Osteoblast (primary cell): ENCODE measurements at regions not wholly inside any gene's neighbourhood (a gene's known extent, or its start where the extent isn't known, plus 50 kb on each side); places are given as distances from the start of the nearest gene placed in this dataset.

Source experiments
- DNase-seq: peaks from one replicate; pipeline ENCODE4 v3.0.0; 2011; ENCODE audit warnings: low spot score, mixed read lengths; ENCODE audit not compliant: insufficient read length; ENCODE audit errors: missing footprints
- H2AFZ ChIP-seq: 2 replicates; pipeline ENCODE4 v1.6.0; 2011; ENCODE audit warnings: mild to moderate bottlenecking, low read length
- H3K27ac ChIP-seq: 2 replicates; pipeline ENCODE4 v1.5.1; 2011; ENCODE audit warnings: mild to moderate bottlenecking, low read depth, low read length, moderate library complexity
- H3K27me3 ChIP-seq: 2 replicates; pipeline ENCODE4 v1.6.0; 2012; ENCODE audit warnings: mild to moderate bottlenecking, control low read depth, inconsistent platforms, low read length, moderate library complexity; ENCODE audit not compliant: insufficient read depth
- H3K36me3 ChIP-seq: 2 replicates; pipeline ENCODE4 v1.5.1; 2011; ENCODE audit warnings: mild to moderate bottlenecking, low read length, control low read depth, moderate library complexity; ENCODE audit not compliant: insufficient read depth
- H3K4me1 ChIP-seq: 2 replicates; pipeline ENCODE4 v1.5.1; 2011; ENCODE audit warnings: mild to moderate bottlenecking, low read length, control low read depth, moderate library complexity; ENCODE audit not compliant: insufficient read depth
- H3K4me2 ChIP-seq: 2 replicates; pipeline ENCODE4 v1.6.0; 2011; ENCODE audit warnings: mild to moderate bottlenecking, low read length; ENCODE audit not compliant: insufficient read depth
- H3K4me3 ChIP-seq: fragments of 200-600 bp; sonication (generic); 3 replicates; pipeline ENCODE4 v1.5.1; 2012; ENCODE audit warnings: mild to moderate bottlenecking, low read length, inconsistent platforms; ENCODE audit not compliant: insufficient read depth
- H3K79me2 ChIP-seq: 2 replicates; pipeline ENCODE4 v1.6.0; 2012; ENCODE audit warnings: mild to moderate bottlenecking, low read length, control low read depth, inconsistent platforms; ENCODE audit not compliant: insufficient read depth
- H3K9me3 ChIP-seq: 2 replicates; pipeline ENCODE4 v1.5.1; 2011; ENCODE audit warnings: low read depth, low read length, control low read depth
- H4K20me1 ChIP-seq: 2 replicates; pipeline ENCODE4 v1.6.0; 2012; ENCODE audit warnings: mild to moderate bottlenecking, low read length, control low read depth; ENCODE audit not compliant: insufficient read depth
- TF ChIP-seq, protein P1 (sequence below): IDR thresholded peaks from 2 replicates; pipeline ENCODE4 v1.5.1; 2011; ENCODE audit warnings: mild to moderate bottlenecking, low read depth, low read length, moderate library complexity; ENCODE audit errors: extremely low read depth

DNA sequence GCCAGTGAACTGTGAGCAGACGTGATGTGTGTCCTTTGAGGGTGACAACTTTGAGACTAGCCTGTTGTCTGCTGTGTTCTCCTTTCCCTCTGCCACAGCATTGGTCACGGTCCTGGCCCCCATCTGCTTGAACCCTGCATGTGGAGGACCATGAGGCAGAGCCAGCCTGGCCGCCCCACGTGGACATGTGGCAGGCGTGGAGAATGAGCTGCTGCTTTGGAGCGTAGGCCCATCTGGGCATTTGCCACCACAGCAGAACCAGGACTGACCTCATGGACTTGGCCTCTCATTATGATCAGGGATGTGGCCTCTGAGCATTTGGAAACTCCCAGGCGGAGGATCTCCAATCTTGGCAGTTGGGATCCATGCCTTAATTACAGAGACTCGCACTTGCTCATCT lies 448.5 kb downstream of the TCERG1L start:
- Histone ChIP-seq H3K36me3 (no peaks in the 10 kb centered on the region), H2AFZ (no peak overlapping the region), H3K27me3 (no peaks in the 10 kb centered on the region), H4K20me1 (no peaks in the 10 kb centered on the region), H3K4me3 (no peak overlapping the region), H3K27ac (no peak overlapping the region), H3K79me2 (no peaks in the 10 kb centered on the region), H3K4me1 (no peaks in the 10 kb centered on the region), H3K9me3 (no peaks in the 10 kb centered on the region), H3K4me2 (no peak overlapping the region)
- TF ChIP-seq, protein P1, sequence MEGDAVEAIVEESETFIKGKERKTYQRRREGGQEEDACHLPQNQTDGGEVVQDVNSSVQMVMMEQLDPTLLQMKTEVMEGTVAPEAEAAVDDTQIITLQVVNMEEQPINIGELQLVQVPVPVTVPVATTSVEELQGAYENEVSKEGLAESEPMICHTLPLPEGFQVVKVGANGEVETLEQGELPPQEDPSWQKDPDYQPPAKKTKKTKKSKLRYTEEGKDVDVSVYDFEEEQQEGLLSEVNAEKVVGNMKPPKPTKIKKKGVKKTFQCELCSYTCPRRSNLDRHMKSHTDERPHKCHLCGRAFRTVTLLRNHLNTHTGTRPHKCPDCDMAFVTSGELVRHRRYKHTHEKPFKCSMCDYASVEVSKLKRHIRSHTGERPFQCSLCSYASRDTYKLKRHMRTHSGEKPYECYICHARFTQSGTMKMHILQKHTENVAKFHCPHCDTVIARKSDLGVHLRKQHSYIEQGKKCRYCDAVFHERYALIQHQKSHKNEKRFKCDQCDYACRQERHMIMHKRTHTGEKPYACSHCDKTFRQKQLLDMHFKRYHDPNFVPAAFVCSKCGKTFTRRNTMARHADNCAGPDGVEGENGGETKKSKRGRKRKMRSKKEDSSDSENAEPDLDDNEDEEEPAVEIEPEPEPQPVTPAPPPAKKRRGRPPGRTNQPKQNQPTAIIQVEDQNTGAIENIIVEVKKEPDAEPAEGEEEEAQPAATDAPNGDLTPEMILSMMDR, result no peak
- DNase-seq, result no peak

DNA sequence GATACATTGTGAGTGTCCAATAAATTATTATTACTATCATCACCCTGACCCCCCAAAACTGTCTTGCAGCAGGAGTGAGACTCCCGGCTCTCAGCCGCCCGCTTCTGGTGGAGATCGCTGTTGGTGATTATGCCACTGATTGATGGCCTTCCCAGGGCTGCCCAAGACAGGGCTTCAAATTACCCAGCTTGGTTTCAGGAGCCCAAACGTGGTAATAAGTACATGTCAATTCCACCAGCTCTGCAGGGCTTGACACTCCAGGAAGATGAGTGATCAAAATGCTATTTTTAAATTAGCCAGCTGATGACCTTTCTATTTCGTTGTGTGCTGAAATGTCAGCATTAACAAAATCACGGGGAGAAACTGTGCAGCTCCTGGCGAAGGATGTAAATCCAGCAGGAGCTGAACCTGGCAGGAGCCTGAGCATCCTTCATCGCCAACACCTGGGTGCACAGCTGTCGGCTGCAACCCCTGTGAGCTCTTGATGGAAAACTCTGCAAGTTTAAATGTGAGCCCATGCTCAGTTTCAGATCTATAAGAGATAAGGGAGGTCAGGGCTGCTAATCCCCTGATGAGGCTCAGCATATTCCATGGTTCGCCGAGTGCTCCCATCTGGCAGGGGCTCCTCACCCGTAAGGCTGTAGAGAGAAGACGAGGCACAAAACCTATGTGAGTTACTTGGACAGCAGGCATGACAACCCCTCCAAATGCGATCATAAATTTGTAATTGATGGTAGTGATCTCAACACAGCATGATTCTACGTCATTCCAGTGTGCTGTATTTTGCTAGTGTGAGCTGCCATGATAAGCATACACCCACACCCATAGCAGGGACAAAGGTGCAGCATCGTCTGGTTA lies 446.3 kb downstream of the TCERG1L start:
- no peak for DNase-seq
- H3K9me3 ChIP-seq, result no peaks in the 10 kb centered on the region
- H2AFZ ChIP-seq, result no peak overlapping the region
- TF ChIP-seq, protein P1, result no peak
- no peak overlapping the region for H3K27ac ChIP-seq
- H3K79me2 ChIP-seq, result no peaks in the 10 kb centered on the region
- H3K4me1 ChIP-seq, result no peaks in the 10 kb centered on the region
- H4K20me1 ChIP-seq, result no peaks in the 10 kb centered on the region
- no peak overlapping the region for H3K4me2 ChIP-seq
- H3K4me3 ChIP-seq, result no peak overlapping the region
- H3K36me3 ChIP-seq, result no peaks in the 10 kb centered on the region
- no peaks in the 10 kb centered on the region for H3K27me3 ChIP-seq

DNA sequence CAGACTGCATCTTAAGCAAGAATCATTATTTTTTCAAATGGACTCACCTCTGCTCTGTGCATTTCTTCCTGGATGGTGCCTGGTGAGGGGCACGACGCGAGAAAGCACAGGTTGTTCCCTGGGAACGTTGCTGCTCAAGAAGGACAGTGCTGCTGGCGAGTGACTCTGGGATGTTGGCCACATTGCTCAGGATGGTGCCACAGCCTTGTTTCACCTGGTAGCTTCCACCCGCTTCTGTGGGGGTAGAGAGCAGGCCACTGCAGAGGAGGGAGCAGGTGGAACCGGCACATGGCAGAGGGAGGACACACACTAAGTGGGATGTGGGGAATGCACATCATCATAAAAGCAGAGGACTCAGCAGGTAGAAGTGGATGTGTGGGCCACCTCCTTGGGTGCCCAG lies 444.7 kb downstream of the TCERG1L start:
- H3K27ac ChIP-seq, result no peak overlapping the region
- H3K9me3 ChIP-seq, result peaks cover under 1% of the 10 kb centered on the region
- DNase-seq, result no peak
- no peak overlapping the region for H2AFZ ChIP-seq
- no peaks in the 10 kb centered on the region for H3K79me2 ChIP-seq
- TF ChIP-seq, protein P1, result no peak
- H3K27me3 ChIP-seq, result no peaks in the 10 kb centered on the region
- H3K36me3 ChIP-seq, result no peaks in the 10 kb centered on the region
- no peak overlapping the region for H3K4me3 ChIP-seq
- no peak overlapping the region for H3K4me2 ChIP-seq
- H3K4me1 ChIP-seq, result no peaks in the 10 kb centered on the region
- H4K20me1 ChIP-seq, result no peaks in the 10 kb centered on the region

DNA sequence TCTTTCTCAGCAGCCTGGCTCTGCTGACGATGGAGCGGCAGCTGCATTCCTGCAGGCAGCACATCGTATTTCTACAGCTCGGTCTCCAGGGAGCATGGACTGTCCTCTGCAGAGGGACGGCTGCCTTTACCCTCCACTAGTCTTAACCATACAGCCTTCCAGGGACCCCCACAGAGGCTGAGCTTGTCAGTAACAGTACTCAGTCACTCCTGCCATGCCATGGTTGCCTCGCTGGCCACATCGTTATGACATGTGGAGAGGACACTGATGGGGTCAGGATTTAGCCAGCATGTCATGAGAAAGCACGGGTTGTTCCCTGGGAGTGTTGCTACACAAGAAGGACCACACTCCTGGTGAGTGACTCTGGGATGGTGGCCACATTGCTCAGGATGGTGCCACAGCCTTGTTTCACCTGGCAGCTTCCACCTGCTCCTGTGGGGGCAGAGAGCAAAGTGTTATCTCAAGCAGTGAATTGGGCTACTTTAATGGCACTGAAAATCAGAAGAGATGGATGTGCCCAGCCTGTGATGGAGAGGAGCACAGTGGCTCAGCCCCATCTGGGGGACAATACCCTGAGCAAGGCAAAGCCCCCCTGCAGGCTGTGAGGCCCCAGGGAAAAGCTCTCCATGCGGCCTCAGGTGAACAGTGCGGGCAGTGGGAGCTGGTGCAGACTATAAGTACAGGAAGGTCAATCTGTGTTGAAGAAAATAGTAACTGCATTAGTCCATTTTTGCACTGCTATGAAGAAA lies 443.9 kb downstream of the TCERG1L start:
- Histone ChIP-seq H3K9me3 (peaks cover 2% of the 10 kb centered on the region), H3K27ac (no peak overlapping the region), H3K4me3 (no peak overlapping the region), H3K79me2 (no peaks in the 10 kb centered on the region), H2AFZ (no peak overlapping the region), H4K20me1 (no peaks in the 10 kb centered on the region), H3K36me3 (no peaks in the 10 kb centered on the region), H3K4me2 (no peak overlapping the region), H3K27me3 (no peaks in the 10 kb centered on the region), H3K4me1 (no peaks in the 10 kb centered on the region)
- DNase-seq, result no peak
- TF ChIP-seq, protein P1, result no peak
